Left lung (tissue), 4 donors: ENCODE measurements at regions not wholly inside any gene's neighbourhood (a gene's known extent, or its start where the extent isn't known, plus 50 kb on each side); places are given as distances from the start of the nearest gene placed in this dataset.

ENCODE experiments used
- ATAC-seq: fragments of 200-7000 bp; cut with Tn5 transposase; one replicate; pipeline ENCODE4 v1.9.1; 2020; ENCODE audit warnings: moderate library complexity
- DNase-seq, 4 donors: peaks; one replicate each; pipeline ENCODE4 v3.0.0-alpha.2; 2013 to 2020
- H3K27ac ChIP-seq, 2 donors: fragments of 200-600 bp; sonication (generic) in 1 of 2; one replicate each; pipeline versions ENCODE4 v1.5.0 to v1.8.0; 2020 to 2021
- H3K27me3 ChIP-seq, 2 donors: fragments of 200-600 bp; sonication (generic) in 1 of 2; one replicate each; pipeline versions ENCODE4 v1.5.0 to v1.8.0; 2020 to 2021
- H3K36me3 ChIP-seq, 2 donors: fragments of 200-600 bp; sonication (generic) in 1 of 2; one replicate each; pipeline versions ENCODE4 v1.5.0 to v1.8.0; 2020 to 2021
- H3K4me1 ChIP-seq, 2 donors: fragments of 200-600 bp; one replicate each; pipeline ENCODE4 v1.8.0; 2021
- H3K4me3 ChIP-seq, 2 donors: fragments of 200-600 bp; sonication (generic) in 1 of 2; one replicate each; pipeline versions ENCODE4 v1.5.0 to v1.8.0; 2020 to 2021; ENCODE audit warnings: mild to moderate bottlenecking in 1 of 2
- H3K9me3 ChIP-seq, 2 donors: fragments of 200-600 bp; sonication (generic) in 1 of 2; one replicate each; pipeline versions ENCODE4 v1.5.0 to v1.8.0; 2020 to 2021
- intact Hi-C, 2 donors: fragments of 100-400 bp; cut with DNase I; formaldehyde crosslinking; loops; one replicate each; pipeline versions ENCODE4 v1.11.2 to v1.14.2; 2022
- TF ChIP-seq, protein P1 (sequence below), 2 donors: fragments of 200-600 bp; sonication (generic) in 1 of 2; IDR thresholded peaks; one replicate each; pipeline versions ENCODE4 v1.5.0 to v1.8.0; 2021; ENCODE audit warnings: antibody characterized with exemption in 2 of 2
- donor health status: DM: no; HTN: yes; CAD: no.
- donor health status: DM: no; HTN: no; CAD: no.

DNA sequence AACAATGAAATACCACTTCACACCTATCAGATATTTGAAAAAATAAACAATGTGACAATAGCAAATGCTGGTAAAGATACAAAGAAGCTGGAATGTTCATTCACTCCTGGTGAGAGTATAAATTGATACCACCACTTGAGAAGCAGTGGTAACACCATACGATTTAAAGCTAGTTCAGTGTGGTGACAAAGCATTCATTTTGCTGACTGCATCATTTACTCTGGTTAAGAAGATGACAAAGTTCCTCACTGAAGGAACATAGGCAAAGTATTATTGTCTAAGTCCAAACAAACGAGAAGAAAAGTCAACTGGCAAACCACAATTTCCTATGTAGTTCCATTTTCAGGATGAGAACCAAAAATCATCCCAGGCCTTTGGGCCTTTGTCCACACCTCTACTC, 102.5 kb downstream of the GEMIN8 start:
- no peak overlapping the region for H3K4me3 ChIP-seq
- intact Hi-C loops = no loop called here
- DNase-seq = no peak
- TF ChIP-seq, protein P1, sequence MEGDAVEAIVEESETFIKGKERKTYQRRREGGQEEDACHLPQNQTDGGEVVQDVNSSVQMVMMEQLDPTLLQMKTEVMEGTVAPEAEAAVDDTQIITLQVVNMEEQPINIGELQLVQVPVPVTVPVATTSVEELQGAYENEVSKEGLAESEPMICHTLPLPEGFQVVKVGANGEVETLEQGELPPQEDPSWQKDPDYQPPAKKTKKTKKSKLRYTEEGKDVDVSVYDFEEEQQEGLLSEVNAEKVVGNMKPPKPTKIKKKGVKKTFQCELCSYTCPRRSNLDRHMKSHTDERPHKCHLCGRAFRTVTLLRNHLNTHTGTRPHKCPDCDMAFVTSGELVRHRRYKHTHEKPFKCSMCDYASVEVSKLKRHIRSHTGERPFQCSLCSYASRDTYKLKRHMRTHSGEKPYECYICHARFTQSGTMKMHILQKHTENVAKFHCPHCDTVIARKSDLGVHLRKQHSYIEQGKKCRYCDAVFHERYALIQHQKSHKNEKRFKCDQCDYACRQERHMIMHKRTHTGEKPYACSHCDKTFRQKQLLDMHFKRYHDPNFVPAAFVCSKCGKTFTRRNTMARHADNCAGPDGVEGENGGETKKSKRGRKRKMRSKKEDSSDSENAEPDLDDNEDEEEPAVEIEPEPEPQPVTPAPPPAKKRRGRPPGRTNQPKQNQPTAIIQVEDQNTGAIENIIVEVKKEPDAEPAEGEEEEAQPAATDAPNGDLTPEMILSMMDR (IDR thresholded peaks at IDR 0.05) = no peak
- no peaks in the 10 kb centered on the region for H3K4me1 ChIP-seq
- H3K36me3 ChIP-seq = no peaks in the 10 kb centered on the region
- H3K9me3 ChIP-seq = no peaks in the 10 kb centered on the region
- peaks cover 0 to 4% of the 10 kb centered on the region in 2 donors for H3K27me3 ChIP-seq
- no peak for ATAC-seq
- no peak overlapping the region for H3K27ac ChIP-seq

DNA sequence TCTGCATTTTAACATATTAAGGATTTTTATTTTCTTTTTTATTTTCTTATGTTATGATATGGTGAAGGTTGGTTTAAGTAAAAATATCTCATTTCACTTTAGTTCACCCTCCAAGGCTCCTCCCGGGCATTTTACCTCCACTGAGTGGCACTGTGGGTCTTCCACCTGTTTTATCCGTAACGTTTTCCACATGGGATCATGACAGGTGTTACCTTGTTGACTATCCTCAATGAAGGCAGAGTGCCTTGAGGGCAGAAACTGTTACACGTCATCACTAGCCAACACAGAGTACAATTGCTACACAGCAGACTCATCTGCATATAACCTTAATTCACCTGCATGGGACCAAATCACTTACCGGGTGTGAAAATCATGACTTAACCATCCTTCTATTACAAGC, 105.8 kb downstream of the GEMIN8 start:
- DNase-seq (no peak), ATAC-seq (peak; percentile 39)
- TF ChIP-seq, protein P1 (IDR thresholded peaks at IDR 0.05) = no peak
- peaks cover 0 to 4% of the 10 kb centered on the region in 2 donors for H3K27me3 ChIP-seq
- no peaks in the 10 kb centered on the region for H3K9me3 ChIP-seq
- no peak overlapping the region for H3K27ac ChIP-seq
- H3K4me1 ChIP-seq = no peaks in the 10 kb centered on the region
- intact Hi-C loops = no loop called here
- no peaks in the 10 kb centered on the region for H3K36me3 ChIP-seq
- no peak overlapping the region for H3K4me3 ChIP-seq

DNA sequence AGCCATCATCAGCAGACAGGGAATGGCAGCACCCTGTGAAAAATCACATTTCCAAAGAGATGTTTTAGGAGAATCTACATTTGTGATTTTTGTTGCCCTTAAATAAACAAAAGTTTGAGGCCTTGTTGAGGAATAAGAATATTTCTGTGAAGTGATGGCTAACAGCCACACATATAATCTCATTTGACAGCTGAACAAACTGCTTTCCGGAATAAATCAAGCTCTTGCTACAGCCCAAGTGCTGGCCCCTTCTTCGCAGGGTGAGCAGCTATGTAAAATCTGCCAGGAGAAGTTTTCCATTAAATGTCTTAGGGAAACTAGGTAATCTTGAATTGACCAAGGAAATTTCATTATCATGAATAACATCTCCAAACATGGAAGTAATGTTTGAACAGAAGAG, 106.4 kb upstream of the GPM6B start:
- Histone ChIP-seq H3K4me1 (no peaks in the 10 kb centered on the region), H3K36me3 (no peaks in the 10 kb centered on the region), H3K4me3 (no peak overlapping the region), H3K9me3 (no peaks in the 10 kb centered on the region), H3K27ac (no peak overlapping the region), H3K27me3 (peaks cover 0 to 4% of the 10 kb centered on the region in 2 donors)
- DNase-seq = no peak
- intact Hi-C loops = no loop called here
- no peak for ATAC-seq
- TF ChIP-seq, protein P1 (IDR thresholded peaks at IDR 0.05) = no peak

DNA sequence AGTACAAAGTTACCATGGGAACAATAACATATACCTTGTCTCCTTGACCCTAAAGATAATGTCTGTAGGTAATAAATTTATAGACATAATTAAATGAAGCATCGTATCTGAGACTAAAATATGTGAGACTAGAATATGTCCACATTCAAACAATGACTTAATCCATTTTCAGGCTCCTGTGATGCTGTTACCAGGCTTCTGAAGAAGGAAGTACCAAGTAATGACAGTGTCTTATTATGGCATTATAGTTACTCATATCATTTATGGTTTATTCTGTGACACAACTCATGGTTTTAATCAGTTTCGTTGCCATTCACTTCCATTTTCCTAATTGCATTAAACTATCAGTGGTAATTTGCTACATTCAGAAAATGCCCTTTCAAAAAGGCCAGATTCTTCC, 100.6 kb upstream of the GPM6B start:
- Histone ChIP-seq H3K27me3 (no peaks in the 10 kb centered on the region), H3K4me3 (no peak overlapping the region), H3K4me1 (no peaks in the 10 kb centered on the region), H3K27ac (no peak overlapping the region), H3K9me3 (no peaks in the 10 kb centered on the region), H3K36me3 (no peaks in the 10 kb centered on the region)
- no peak for ATAC-seq
- no peak for DNase-seq
- TF ChIP-seq, protein P1 (IDR thresholded peaks at IDR 0.05) = no peak
- intact Hi-C loops = no loop called here

DNA sequence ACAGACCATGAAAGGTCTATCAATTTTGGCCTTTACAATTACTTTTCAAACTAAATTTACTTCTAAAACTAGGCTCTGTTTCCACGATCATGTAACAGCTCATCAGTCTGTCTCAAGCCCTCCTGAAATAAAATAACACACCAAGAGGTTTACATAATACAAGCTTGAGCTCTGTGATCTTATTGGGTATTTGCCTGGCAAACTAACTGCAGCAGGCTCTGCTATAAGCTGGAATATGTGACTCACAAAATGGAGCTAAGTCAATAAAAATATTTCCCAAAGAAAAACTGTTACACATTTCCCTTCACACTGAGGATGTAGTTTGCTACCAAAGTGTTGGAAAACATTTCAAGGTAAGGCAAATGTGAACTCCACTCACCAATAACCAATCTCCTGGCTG, 94.7 kb upstream of the GPM6B start:
- H3K36me3 ChIP-seq = no peaks in the 10 kb centered on the region
- H3K27ac ChIP-seq = no peak overlapping the region

More for the DNA sequence above, 94.7 kb upstream of the GPM6B start:
- TF ChIP-seq, protein P1 (IDR thresholded peaks at IDR 0.05) = no peak
- ATAC-seq (no peak), DNase-seq (no peak)
- Histone ChIP-seq H3K27me3 (peaks cover 0 to 4% of the 10 kb centered on the region in 2 donors), H3K9me3 (no peaks in the 10 kb centered on the region), H3K4me3 (no peak overlapping the region), H3K4me1 (no peaks in the 10 kb centered on the region)
- intact Hi-C loops = no loop called here
